ENCODE measurements at regions not wholly inside any gene's neighbourhood (a gene's known extent, or its start where the extent isn't known, plus 50 kb on each side); places are given as distances from the start of the nearest gene placed in this dataset.

DNA sequence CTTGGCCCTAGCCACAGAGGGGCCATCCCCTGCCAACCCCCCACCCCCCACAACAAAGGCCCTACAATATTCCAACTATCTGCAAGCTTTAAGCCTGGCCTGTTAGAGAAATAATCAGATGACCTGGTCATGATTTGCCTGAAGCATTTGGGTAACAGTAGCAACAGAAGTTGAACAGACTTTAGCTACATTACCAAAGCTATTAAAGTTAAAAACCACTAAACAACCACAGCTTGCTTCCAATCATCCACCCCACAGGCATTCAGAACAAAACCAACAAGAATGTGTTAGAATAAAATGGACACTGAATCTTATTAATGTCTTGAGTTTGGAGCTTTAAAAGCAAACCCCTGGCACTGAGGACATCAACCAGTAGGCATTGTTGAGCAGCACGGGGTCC lies 250.9 kb downstream of the LRFN2 start:
- Histone ChIP-seq H3K9me3 (no peaks in the 10 kb centered on the region), H3K27me3 (no peaks in the 10 kb centered on the region), H3K4me1 (no peaks in the 10 kb centered on the region), H3K36me3 (no peaks in the 10 kb centered on the region), H3K27ac (no peak overlapping the region), H3K4me3 (no peak overlapping the region)
- WGBS (ENCODE audit: insufficient coverage, low coverage, low lambda C conversion rate, missing lambda C conversion rate) = no CpG with 5 or more reads among the region's 1 CpG
- TF ChIP-seq, protein P1, sequence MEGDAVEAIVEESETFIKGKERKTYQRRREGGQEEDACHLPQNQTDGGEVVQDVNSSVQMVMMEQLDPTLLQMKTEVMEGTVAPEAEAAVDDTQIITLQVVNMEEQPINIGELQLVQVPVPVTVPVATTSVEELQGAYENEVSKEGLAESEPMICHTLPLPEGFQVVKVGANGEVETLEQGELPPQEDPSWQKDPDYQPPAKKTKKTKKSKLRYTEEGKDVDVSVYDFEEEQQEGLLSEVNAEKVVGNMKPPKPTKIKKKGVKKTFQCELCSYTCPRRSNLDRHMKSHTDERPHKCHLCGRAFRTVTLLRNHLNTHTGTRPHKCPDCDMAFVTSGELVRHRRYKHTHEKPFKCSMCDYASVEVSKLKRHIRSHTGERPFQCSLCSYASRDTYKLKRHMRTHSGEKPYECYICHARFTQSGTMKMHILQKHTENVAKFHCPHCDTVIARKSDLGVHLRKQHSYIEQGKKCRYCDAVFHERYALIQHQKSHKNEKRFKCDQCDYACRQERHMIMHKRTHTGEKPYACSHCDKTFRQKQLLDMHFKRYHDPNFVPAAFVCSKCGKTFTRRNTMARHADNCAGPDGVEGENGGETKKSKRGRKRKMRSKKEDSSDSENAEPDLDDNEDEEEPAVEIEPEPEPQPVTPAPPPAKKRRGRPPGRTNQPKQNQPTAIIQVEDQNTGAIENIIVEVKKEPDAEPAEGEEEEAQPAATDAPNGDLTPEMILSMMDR (IDR thresholded peaks at IDR 0.05) = no peak
- TF ChIP-seq POLR2A (IDR thresholded peaks at IDR 0.05) = no peak
- DNase-seq = no peak
- ATAC-seq = no peak
- intact Hi-C loops (cut with DNase I) = no loop called here

GRCh38 chr6:40334496-40335270 lies 252.5 kb downstream of the LRFN2 start:
- Histone ChIP-seq H3K27ac (no peak overlapping the region), H3K9me3 (no peaks in the 10 kb centered on the region), H3K27me3 (no peaks in the 10 kb centered on the region), H3K4me1 (no peaks in the 10 kb centered on the region), H3K4me3 (no peak overlapping the region), H3K36me3 (no peaks in the 10 kb centered on the region)
- intact Hi-C loops (cut with DNase I) = loop anchor here in 1 of 2 donors (5.0 kb wide), 1 partner anchor 248 kb away; no protein-coding TSS in a partner anchor
- ATAC-seq = no peak
- TF ChIP-seq, protein P1 (IDR thresholded peaks at IDR 0.05) = no peak
- no peak for TF ChIP-seq POLR2A (IDR thresholded peaks at IDR 0.05)
- WGBS (ENCODE audit: insufficient coverage, low coverage, low lambda C conversion rate, missing lambda C conversion rate) = 30% methylated on average over 4 of the region's 5 CpGs
- no peak for DNase-seq

DNA sequence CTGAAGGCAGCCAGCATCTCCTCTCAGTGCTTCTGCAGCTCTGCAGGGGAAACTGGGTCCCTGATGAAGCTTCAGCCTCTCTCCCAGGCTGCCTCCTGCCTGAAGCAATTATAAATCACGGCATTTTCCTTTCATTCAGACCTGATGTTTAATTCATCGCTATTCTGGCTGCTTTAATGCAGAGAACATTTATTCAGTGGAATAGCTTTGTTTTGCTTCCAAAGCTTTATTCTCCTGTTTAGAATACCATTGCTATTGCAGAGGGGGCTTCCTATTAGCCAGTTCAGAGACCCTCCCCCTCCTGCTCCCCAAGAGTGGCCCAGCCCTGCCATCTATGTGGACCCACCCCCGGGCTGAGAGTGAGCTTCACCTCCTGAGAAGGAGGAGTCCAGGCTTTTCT lies 255.6 kb downstream of the LRFN2 start:
- no peaks in the 10 kb centered on the region for H3K4me1 ChIP-seq
- H3K27me3 ChIP-seq = no peaks in the 10 kb centered on the region
- no peak overlapping the region for H3K27ac ChIP-seq
- WGBS (ENCODE audit: insufficient coverage, low coverage, low lambda C conversion rate, missing lambda C conversion rate) = 39% methylated on average over 3 of the region's 3 CpGs
- ATAC-seq (no peak), DNase-seq (no peak)
- no peak for TF ChIP-seq POLR2A (IDR thresholded peaks at IDR 0.05)
- TF ChIP-seq, protein P1 (IDR thresholded peaks at IDR 0.05) = no peak
- no peaks in the 10 kb centered on the region for H3K9me3 ChIP-seq
- no peak overlapping the region for H3K4me3 ChIP-seq
- intact Hi-C loops (cut with DNase I) = loop anchor here in 1 of 2 donors (5.0 kb wide), 1 partner anchor 251 kb away; no protein-coding TSS in a partner anchor
- H3K36me3 ChIP-seq = no peaks in the 10 kb centered on the region

GRCh38 chr6:40330301-40330721 lies 256.9 kb downstream of the LRFN2 start:
- Histone ChIP-seq H3K4me3 (no peak overlapping the region), H3K9me3 (no peaks in the 10 kb centered on the region), H3K4me1 (no peaks in the 10 kb centered on the region), H3K36me3 (no peaks in the 10 kb centered on the region), H3K27me3 (no peaks in the 10 kb centered on the region), H3K27ac (no peak overlapping the region)
- no peak for ATAC-seq
- TF ChIP-seq, protein P1 (IDR thresholded peaks at IDR 0.05) = no peak
- no peak for TF ChIP-seq POLR2A (IDR thresholded peaks at IDR 0.05)
- DNase-seq = no peak
- intact Hi-C loops (cut with DNase I) = loop anchor here in 1 of 2 donors (5.0 kb wide), 1 partner anchor 252 kb away; no protein-coding TSS in a partner anchor
- WGBS (ENCODE audit: insufficient coverage, low coverage, low lambda C conversion rate, missing lambda C conversion rate) = 33% methylated on average over 3 of the region's 4 CpGs

Data from right lobe of liver (tissue), 6 donors.